ENCODE measurements at regions not wholly inside any gene's neighbourhood (a gene's known extent, or its start where the extent isn't known, plus 50 kb on each side); places are given as distances from the start of the nearest gene placed in this dataset.

- H3K4me3 ChIP-seq (ENCODE audit: low read depth, low read length): no peak overlapping the region
- no peak for DNase-seq (ENCODE audit: low read depth)
Observed at GRCh38 chr4:136748165-136748564, 784.1 kb downstream of the PCDH18 start.

GRCh38 chr4:136743238-136743637 is 789.1 kb downstream of the PCDH18 start:
- no peak overlapping the region for H3K4me3 ChIP-seq (ENCODE audit: low read depth, low read length)
- DNase-seq (ENCODE audit: low read depth): no peak

- no peak for DNase-seq (ENCODE audit: low read depth)
- H3K4me3 ChIP-seq (ENCODE audit: low read depth, low read length): no peak overlapping the region
Observed at GRCh38 chr4:136742333-136742732, 790.0 kb downstream of the PCDH18 start.

- DNase-seq (ENCODE audit: low read depth): peak; percentile 23
- no peak overlapping the region for H3K4me3 ChIP-seq (ENCODE audit: low read depth, low read length)
Observed at GRCh38 chr4:136741468-136741867, 790.8 kb downstream of the PCDH18 start.

GRCh38 chr4:136740326-136740725 is 792.0 kb downstream of the PCDH18 start:
- H3K4me3 ChIP-seq (ENCODE audit: low read depth, low read length): no peak overlapping the region
- no peak for DNase-seq (ENCODE audit: low read depth)

GRCh38 chr4:136737066-136737465 is 795.2 kb downstream of the PCDH18 start:
- no peak overlapping the region for H3K4me3 ChIP-seq (ENCODE audit: low read depth, low read length)

GRCh38 chr4:136731025-136731424 is 801.3 kb downstream of the PCDH18 start:
- no peak for DNase-seq (ENCODE audit: low read depth)
- H3K4me3 ChIP-seq (ENCODE audit: low read depth, low read length): no peak overlapping the region

More at GRCh38 chr4:136737066-136737465, 795.2 kb downstream of the PCDH18 start:
- no peak for DNase-seq (ENCODE audit: low read depth)

- DNase-seq (ENCODE audit: low read depth): no peak
- no peak overlapping the region for H3K4me3 ChIP-seq (ENCODE audit: low read depth, low read length)
Observed at GRCh38 chr4:136725286-136726081, 806.8 kb downstream of the PCDH18 start.

GRCh38 chr4:136713140-136713539 is 819.2 kb downstream of the PCDH18 start:
- DNase-seq (ENCODE audit: low read depth): no peak
- no peak overlapping the region for H3K4me3 ChIP-seq (ENCODE audit: low read depth, low read length)

GRCh38 chr4:136709897-136710296 is 822.4 kb downstream of the PCDH18 start:
- no peak overlapping the region for H3K4me3 ChIP-seq (ENCODE audit: low read depth, low read length)
- DNase-seq (ENCODE audit: low read depth): no peak

- H3K4me3 ChIP-seq (ENCODE audit: low read depth, low read length): no peak overlapping the region
- DNase-seq (ENCODE audit: low read depth): no peak
Observed at GRCh38 chr4:136706942-136707341, 825.4 kb downstream of the PCDH18 start.

- DNase-seq (ENCODE audit: low read depth): no peak
Observed at GRCh38 chr4:136699905-136700304, 832.4 kb downstream of the PCDH18 start.

GRCh38 chr4:136691607-136692006 is 840.7 kb downstream of the PCDH18 start:
- no peak for DNase-seq (ENCODE audit: low read depth)
- no peak overlapping the region for H3K4me3 ChIP-seq (ENCODE audit: low read depth, low read length)

More at GRCh38 chr4:136699905-136700304, 832.4 kb downstream of the PCDH18 start:
- no peak overlapping the region for H3K4me3 ChIP-seq (ENCODE audit: low read depth, low read length)

GRCh38 chr4:136690360-136690759 is 841.9 kb downstream of the PCDH18 start:
- H3K4me3 ChIP-seq (ENCODE audit: low read depth, low read length): no peak overlapping the region
- no peak for DNase-seq (ENCODE audit: low read depth)

GRCh38 chr4:136687596-136687995 is 844.7 kb downstream of the PCDH18 start:
- no peak overlapping the region for H3K4me3 ChIP-seq (ENCODE audit: low read depth, low read length)
- no peak for DNase-seq (ENCODE audit: low read depth)

- no peak for DNase-seq (ENCODE audit: low read depth)
- no peak overlapping the region for H3K4me3 ChIP-seq (ENCODE audit: low read depth, low read length)
Observed at GRCh38 chr4:136687118-136687517, 845.2 kb downstream of the PCDH18 start.

GRCh38 chr4:136680761-136681160 is 851.5 kb downstream of the PCDH18 start:
- H3K4me3 ChIP-seq (ENCODE audit: low read depth, low read length): no peak overlapping the region
- DNase-seq (ENCODE audit: low read depth): no peak

GRCh38 chr4:136680271-136680670 is 852.0 kb downstream of the PCDH18 start:
- no peak overlapping the region for H3K4me3 ChIP-seq (ENCODE audit: low read depth, low read length)
- no peak for DNase-seq (ENCODE audit: low read depth)

- DNase-seq (ENCODE audit: low read depth): no peak
- H3K4me3 ChIP-seq (ENCODE audit: low read depth, low read length): no peak overlapping the region
Observed at GRCh38 chr4:136670265-136670664, 862.0 kb downstream of the PCDH18 start.

- H3K4me3 ChIP-seq (ENCODE audit: low read depth, low read length): no peak overlapping the region
- no peak for DNase-seq (ENCODE audit: low read depth)
Observed at GRCh38 chr4:136664988-136665387, 867.3 kb downstream of the PCDH18 start.

GRCh38 chr4:136662539-136662938 is 869.8 kb downstream of the PCDH18 start:
- no peak overlapping the region for H3K4me3 ChIP-seq (ENCODE audit: low read depth, low read length)
- DNase-seq (ENCODE audit: low read depth): no peak
